ENCODE measurements at regions not wholly inside any gene's neighbourhood (a gene's known extent, or its start where the extent isn't known, plus 50 kb on each side); places are given as distances from the start of the nearest gene placed in this dataset.

DNA sequence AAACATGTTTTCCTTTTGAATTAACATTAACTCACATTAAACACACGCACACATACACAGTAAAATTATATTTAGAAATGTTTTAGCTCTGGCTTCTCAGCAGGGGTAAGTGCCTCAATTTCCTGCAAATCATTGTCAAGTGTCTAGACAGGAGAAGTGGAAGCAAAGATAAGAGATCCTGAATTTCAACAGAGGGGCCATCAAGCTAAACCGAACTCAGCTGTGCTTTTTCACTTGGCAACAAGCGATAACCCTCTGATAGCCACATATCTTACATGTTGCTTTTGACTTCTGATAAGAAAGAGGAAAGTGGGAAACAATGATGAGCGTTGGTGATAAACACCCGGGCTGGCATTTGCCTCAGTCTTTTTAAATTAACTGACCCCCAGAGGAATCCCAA lies 79.7 kb upstream of the SPDL1 start:
- TF ChIP-seq ZFP3 (CRISPR knock-in tag; IDR thresholded peaks at IDR 0.05) (no peak), ISL1 (CRISPR knock-in tag; IDR thresholded peaks at IDR 0.05) (peak; percentile 65), OSR1 (CRISPR knock-in tag; IDR thresholded peaks at IDR 0.05) (no peak), ZNF8 (CRISPR knock-in tag; IDR thresholded peaks at IDR 0.05) (no peak)
- TF ChIP-seq, protein P1, sequence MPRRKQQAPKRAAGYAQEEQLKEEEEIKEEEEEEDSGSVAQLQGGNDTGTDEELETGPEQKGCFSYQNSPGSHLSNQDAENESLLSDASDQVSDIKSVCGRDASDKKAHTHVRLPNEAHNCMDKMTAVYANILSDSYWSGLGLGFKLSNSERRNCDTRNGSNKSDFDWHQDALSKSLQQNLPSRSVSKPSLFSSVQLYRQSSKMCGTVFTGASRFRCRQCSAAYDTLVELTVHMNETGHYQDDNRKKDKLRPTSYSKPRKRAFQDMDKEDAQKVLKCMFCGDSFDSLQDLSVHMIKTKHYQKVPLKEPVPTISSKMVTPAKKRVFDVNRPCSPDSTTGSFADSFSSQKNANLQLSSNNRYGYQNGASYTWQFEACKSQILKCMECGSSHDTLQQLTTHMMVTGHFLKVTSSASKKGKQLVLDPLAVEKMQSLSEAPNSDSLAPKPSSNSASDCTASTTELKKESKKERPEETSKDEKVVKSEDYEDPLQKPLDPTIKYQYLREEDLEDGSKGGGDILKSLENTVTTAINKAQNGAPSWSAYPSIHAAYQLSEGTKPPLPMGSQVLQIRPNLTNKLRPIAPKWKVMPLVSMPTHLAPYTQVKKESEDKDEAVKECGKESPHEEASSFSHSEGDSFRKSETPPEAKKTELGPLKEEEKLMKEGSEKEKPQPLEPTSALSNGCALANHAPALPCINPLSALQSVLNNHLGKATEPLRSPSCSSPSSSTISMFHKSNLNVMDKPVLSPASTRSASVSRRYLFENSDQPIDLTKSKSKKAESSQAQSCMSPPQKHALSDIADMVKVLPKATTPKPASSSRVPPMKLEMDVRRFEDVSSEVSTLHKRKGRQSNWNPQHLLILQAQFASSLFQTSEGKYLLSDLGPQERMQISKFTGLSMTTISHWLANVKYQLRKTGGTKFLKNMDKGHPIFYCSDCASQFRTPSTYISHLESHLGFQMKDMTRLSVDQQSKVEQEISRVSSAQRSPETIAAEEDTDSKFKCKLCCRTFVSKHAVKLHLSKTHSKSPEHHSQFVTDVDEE (CRISPR knock-in tag; IDR thresholded peaks at IDR 0.05): 0 out of 2 replicates have a peak, but pooled peaks have one; percentile 58
- ATAC-seq: no peak

DNA sequence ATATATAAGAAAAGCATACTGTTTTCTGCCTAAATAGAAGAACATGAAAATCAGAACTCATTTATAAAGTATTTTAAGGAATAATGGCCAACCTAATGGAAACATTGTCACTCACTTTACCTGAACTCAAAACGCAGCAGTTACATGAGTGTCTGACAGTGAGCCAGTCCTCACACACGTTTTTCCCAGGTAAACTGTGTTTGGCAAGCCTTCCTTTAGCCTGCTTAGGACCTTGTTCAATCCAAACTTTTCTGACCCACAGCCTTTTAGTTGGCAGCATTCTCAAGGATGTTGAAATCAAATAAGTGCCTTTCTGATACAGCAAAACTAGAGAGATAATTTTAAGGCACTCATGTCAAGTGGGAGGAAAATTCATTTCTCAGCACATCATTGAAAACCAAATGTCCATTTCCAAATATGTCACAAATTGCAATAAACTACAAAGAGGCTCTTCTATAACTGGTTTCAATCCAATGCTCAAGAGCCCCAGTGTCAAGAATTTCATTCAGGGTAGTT lies 83.5 kb upstream of the SPDL1 start:
- no peak for ATAC-seq
- TF ChIP-seq, protein P2, sequence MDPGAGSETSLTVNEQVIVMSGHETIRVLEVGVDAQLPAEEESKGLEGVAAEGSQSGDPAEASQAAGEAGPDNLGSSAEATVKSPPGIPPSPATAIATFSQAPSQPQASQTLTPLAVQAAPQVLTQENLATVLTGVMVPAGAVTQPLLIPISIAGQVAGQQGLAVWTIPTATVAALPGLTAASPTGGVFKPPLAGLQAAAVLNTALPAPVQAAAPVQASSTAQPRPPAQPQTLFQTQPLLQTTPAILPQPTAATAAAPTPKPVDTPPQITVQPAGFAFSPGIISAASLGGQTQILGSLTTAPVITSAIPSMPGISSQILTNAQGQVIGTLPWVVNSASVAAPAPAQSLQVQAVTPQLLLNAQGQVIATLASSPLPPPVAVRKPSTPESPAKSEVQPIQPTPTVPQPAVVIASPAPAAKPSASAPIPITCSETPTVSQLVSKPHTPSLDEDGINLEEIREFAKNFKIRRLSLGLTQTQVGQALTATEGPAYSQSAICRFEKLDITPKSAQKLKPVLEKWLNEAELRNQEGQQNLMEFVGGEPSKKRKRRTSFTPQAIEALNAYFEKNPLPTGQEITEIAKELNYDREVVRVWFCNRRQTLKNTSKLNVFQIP (CRISPR knock-in tag; IDR thresholded peaks at IDR 0.05; ENCODE audit: borderline replicate concordance, low read depth): no peak
- TF ChIP-seq ZNF70 (CRISPR knock-in tag; IDR thresholded peaks at IDR 0.05) (no peak), ZNF565 (CRISPR knock-in tag; conservative IDR thresholded peaks at IDR 0.05; ENCODE audit: low read depth) (no peak), ARNTL (CRISPR knock-in tag; IDR thresholded peaks at IDR 0.05; ENCODE audit: borderline replicate concordance, low read depth) (no peak), BACH2 (CRISPR knock-in tag; IDR thresholded peaks at IDR 0.05; ENCODE audit: borderline replicate concordance) (no peak), SNAI2 (CRISPR knock-in tag; IDR thresholded peaks at IDR 0.05) (no peak), OSR1 (CRISPR knock-in tag; IDR thresholded peaks at IDR 0.05) (no peak), TCF4 (CRISPR knock-in tag; IDR thresholded peaks at IDR 0.05; ENCODE audit: borderline replicate concordance) (no peak), ZFP30 (CRISPR knock-in tag; IDR thresholded peaks at IDR 0.05) (no peak), ZNF8 (CRISPR knock-in tag; IDR thresholded peaks at IDR 0.05) (no peak), PPARA (CRISPR knock-in tag; IDR thresholded peaks at IDR 0.05; ENCODE audit: borderline replicate concordance) (no peak)
- TF ChIP-seq, protein P3, sequence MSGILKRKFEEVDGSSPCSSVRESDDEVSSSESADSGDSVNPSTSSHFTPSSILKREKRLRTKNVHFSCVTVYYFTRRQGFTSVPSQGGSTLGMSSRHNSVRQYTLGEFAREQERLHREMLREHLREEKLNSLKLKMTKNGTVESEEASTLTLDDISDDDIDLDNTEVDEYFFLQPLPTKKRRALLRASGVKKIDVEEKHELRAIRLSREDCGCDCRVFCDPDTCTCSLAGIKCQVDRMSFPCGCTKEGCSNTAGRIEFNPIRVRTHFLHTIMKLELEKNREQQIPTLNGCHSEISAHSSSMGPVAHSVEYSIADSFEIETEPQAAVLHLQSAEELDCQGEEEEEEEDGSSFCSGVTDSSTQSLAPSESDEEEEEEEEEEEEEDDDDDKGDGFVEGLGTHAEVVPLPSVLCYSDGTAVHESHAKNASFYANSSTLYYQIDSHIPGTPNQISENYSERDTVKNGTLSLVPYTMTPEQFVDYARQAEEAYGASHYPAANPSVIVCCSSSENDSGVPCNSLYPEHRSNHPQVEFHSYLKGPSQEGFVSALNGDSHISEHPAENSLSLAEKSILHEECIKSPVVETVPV (CRISPR knock-in tag; IDR thresholded peaks at IDR 0.05): no peak
- TF ChIP-seq, protein P4, sequence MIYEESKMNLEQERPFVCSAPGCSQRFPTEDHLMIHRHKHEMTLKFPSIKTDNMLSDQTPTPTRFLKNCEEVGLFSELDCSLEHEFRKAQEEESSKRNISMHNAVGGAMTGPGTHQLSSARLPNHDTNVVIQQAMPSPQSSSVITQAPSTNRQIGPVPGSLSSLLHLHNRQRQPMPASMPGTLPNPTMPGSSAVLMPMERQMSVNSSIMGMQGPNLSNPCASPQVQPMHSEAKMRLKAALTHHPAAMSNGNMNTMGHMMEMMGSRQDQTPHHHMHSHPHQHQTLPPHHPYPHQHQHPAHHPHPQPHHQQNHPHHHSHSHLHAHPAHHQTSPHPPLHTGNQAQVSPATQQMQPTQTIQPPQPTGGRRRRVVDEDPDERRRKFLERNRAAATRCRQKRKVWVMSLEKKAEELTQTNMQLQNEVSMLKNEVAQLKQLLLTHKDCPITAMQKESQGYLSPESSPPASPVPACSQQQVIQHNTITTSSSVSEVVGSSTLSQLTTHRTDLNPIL (CRISPR knock-in tag; IDR thresholded peaks at IDR 0.05; ENCODE audit: low read depth): no peak

DNA sequence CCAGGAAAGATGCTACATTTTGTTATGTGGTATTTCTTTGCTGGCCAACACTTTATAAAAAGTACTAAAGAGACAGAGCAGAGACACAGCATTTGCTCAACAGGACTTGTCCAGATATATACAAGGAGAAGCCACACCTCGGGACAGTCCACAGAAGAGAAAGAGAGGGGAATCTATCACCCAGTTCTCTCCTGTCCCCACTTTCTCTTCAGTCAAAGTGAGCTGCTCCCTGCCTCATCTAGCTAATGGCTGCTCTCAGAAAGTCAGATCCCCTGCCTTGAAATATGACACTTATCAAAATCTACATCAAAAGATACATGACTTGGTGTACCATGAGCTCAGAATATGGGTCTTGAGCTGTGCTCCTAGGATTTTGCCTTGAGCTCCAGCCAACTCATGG lies 86.7 kb upstream of the SPDL1 start:
- ATAC-seq: no peak
- no peak for TF ChIP-seq TCF4 (CRISPR knock-in tag; IDR thresholded peaks at IDR 0.05; ENCODE audit: borderline replicate concordance)
- no peak for TF ChIP-seq ESRRG (CRISPR knock-in tag; IDR thresholded peaks at IDR 0.05)
- TF ChIP-seq, protein P3 (CRISPR knock-in tag; IDR thresholded peaks at IDR 0.05): no peak
- TF ChIP-seq ZNF8 (CRISPR knock-in tag; IDR thresholded peaks at IDR 0.05): no peak
- TF ChIP-seq ZNF70 (CRISPR knock-in tag; IDR thresholded peaks at IDR 0.05): no peak
- TF ChIP-seq, protein P2 (CRISPR knock-in tag; IDR thresholded peaks at IDR 0.05; ENCODE audit: borderline replicate concordance, low read depth): no peak
- no peak for TF ChIP-seq SNAI2 (CRISPR knock-in tag; IDR thresholded peaks at IDR 0.05)
- TF ChIP-seq PPARA (CRISPR knock-in tag; IDR thresholded peaks at IDR 0.05; ENCODE audit: borderline replicate concordance): no peak
- no peak for TF ChIP-seq BACH2 (CRISPR knock-in tag; IDR thresholded peaks at IDR 0.05; ENCODE audit: borderline replicate concordance)
- no peak for TF ChIP-seq ISL1 (CRISPR knock-in tag; IDR thresholded peaks at IDR 0.05)
- TF ChIP-seq, protein P1 (CRISPR knock-in tag; IDR thresholded peaks at IDR 0.05): no peak
- TF ChIP-seq ZNF565 (CRISPR knock-in tag; conservative IDR thresholded peaks at IDR 0.05; ENCODE audit: low read depth): no peak
